PC-9 (cell line): ENCODE measurements at regions not wholly inside any gene's neighbourhood (a gene's known extent, or its start where the extent isn't known, plus 50 kb on each side); places are given as distances from the start of the nearest gene placed in this dataset.

Source experiments
- CTCF ChIP-seq: fragments of 200-600 bp; sonication (generic); conservative IDR thresholded peaks from 2 replicates; pipeline ENCODE4 v1.6.1; 2017; ENCODE audit warnings: mixed run types, antibody characterized with exemption, mild to moderate bottlenecking, moderate library complexity
- EZH2 ChIP-seq: fragments of 200-600 bp; sonication (generic); IDR thresholded peaks from 2 replicates; pipeline ENCODE4 v1.8.0; 2017; ENCODE audit warnings: antibody characterized with exemption, low read depth

DNA sequence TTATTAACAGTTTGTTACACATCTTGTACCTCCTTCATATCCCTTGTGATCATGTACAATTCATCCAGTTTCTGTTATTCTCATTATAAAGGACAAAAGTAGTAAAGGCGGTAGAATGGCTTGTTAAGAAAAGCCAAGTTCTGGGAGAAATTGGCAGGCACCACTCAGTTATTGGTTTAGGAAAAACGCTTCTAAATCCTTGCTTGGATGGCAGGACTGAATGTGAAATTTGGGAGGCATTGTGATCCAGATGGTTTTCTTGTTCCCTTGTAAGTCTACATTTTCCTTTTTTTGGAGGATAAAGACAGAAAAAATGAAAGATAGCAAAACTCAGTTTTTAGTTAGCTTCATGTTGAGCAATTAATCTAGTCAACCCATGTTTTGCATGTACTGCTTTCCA lies 130.2 kb downstream of the MAT2B start:
- TF ChIP-seq CTCF: no peak
- TF ChIP-seq EZH2: no peak
